ENCODE measurements at regions not wholly inside any gene's neighbourhood (a gene's known extent, or its start where the extent isn't known, plus 50 kb on each side); places are given as distances from the start of the nearest gene placed in this dataset.
"Not testable (repeated sequence)": the region's sequence is repeated elsewhere in the genome, so short reads cannot be mapped to it uniquely, and the experiment has no call there.

DNA sequence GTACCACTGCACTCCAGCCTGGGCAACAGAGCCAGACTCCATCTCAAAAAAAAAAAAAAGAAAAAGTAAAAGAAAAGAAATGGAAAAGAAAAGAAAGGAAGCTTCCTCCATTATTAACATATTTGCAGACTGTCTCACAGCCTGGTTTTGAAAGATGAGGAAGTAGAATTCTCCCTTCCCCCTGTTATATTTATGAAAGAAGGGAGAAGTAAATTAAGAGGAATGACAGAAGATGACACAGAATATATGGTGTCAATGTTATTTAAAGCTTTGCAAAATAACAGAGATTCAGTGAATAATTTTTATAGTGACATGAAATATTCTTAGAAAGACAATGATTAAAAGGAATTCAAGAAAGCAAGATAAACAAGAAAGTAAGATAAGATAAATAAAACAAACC, 83.7 kb upstream of the PRSS16 start:
- Histone ChIP-seq H3K4me3 (ENCODE audit: low read length in 2 of 2) (no peak overlapping the region), H3K36me3 (ENCODE audit: control insufficient read depth in 2 of 2, insufficient read depth in 2 of 2, low read length in 2 of 2) (no peaks in the 10 kb centered on the region), H3K4me1 (ENCODE audit: control insufficient read depth in 2 of 2, insufficient read depth in 2 of 2, low read length in 2 of 2) (no peaks in the 10 kb centered on the region), H3K9me3 (ENCODE audit: control insufficient read depth in 2 of 2, low read length in 2 of 2) (no peaks in the 10 kb centered on the region), H3K9ac (ENCODE audit: low read depth in 1 of 2, low read length in 2 of 2) (no peak overlapping the region), H3K27ac (ENCODE audit: low read depth in 2 of 2, low read length in 2 of 2) (no peak overlapping the region), H3K27me3 (ENCODE audit: control insufficient read depth in 2 of 2, insufficient read depth in 2 of 2, low read length in 2 of 2) (no peaks in the 10 kb centered on the region)

DNA sequence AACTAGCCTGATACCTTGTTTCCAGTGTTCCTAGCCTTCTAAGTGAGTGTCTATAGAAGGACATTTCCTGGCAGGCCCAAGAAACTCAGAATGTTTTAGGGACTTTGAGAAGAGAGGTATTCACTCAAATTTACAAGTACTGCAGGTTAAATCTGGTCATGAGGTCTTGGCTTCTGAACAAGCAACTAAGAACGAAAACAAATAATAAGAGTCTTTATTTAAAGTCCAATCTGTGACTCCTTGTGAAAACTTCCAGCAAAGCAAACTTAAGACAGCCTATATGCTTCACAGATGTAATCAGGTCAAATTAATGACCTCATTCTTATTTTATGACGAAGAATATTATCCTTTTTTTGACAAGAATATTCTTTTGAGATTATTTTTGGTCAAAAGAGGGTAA, 79.4 kb upstream of the PRSS16 start:
- H3K9me3 ChIP-seq (ENCODE audit: control insufficient read depth in 2 of 2, low read length in 2 of 2) = no peaks in the 10 kb centered on the region
- no peak overlapping the region for H3K4me3 ChIP-seq (ENCODE audit: low read length in 2 of 2)
- H3K4me1 ChIP-seq (ENCODE audit: control insufficient read depth in 2 of 2, insufficient read depth in 2 of 2, low read length in 2 of 2) = no peaks in the 10 kb centered on the region
- no peaks in the 10 kb centered on the region for H3K27me3 ChIP-seq (ENCODE audit: control insufficient read depth in 2 of 2, insufficient read depth in 2 of 2, low read length in 2 of 2)
- H3K9ac ChIP-seq (ENCODE audit: low read depth in 1 of 2, low read length in 2 of 2) = no peak overlapping the region
- H3K27ac ChIP-seq (ENCODE audit: low read depth in 2 of 2, low read length in 2 of 2) = no peak overlapping the region
- no peaks in the 10 kb centered on the region for H3K36me3 ChIP-seq (ENCODE audit: control insufficient read depth in 2 of 2, insufficient read depth in 2 of 2, low read length in 2 of 2)

DNA sequence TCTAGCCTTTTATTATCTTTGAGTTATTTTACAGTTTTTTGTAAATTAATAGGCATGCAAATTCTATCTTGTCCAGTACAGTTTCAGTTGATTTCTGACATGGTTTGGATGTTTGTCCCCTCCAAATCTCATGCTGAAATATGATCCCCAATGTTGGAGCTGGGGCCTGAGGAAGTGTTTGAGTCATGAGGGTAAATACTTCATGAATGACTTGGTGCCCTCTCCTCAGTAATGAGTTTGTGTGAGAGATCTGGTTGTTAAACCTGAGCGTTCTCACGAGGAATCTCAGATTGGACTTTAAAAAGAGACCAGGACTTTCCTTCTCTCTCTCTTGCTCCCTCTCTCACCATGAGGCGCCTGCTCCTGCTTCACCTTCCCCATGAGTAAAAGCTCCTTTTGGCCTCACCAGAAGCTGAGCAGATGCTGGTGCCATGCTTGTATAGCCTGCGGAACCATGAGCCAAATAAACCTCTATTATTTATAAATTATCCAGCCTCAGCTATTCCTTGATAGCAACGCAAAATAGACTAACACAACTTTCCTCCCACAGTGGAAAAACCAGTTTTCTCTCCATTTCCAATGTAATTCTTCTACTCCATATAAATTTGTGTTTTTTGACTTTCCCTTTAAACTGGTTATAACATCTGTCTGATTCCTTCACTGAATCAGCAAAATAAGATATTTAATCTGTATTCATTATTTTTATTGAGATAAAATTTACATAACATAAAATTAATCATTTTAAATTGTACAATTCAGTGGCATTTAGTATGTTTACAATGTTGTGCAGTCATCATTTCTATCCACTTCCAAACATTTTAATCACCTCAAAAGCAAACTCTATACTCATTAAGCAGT, 78.7 kb upstream of the PRSS16 start:
- H3K9me3 ChIP-seq (ENCODE audit: control insufficient read depth in 2 of 2, low read length in 2 of 2) = no peaks in the 10 kb centered on the region
- no peak overlapping the region for H3K9ac ChIP-seq (ENCODE audit: low read depth in 1 of 2, low read length in 2 of 2)
- no peak overlapping the region for H3K4me3 ChIP-seq (ENCODE audit: low read length in 2 of 2)
- H3K27ac ChIP-seq (ENCODE audit: low read depth in 2 of 2, low read length in 2 of 2) = no peak overlapping the region
- H3K36me3 ChIP-seq (ENCODE audit: control insufficient read depth in 2 of 2, insufficient read depth in 2 of 2, low read length in 2 of 2) = no peaks in the 10 kb centered on the region
- no peaks in the 10 kb centered on the region for H3K27me3 ChIP-seq (ENCODE audit: control insufficient read depth in 2 of 2, insufficient read depth in 2 of 2, low read length in 2 of 2)
- no peaks in the 10 kb centered on the region for H3K4me1 ChIP-seq (ENCODE audit: control insufficient read depth in 2 of 2, insufficient read depth in 2 of 2, low read length in 2 of 2)

DNA sequence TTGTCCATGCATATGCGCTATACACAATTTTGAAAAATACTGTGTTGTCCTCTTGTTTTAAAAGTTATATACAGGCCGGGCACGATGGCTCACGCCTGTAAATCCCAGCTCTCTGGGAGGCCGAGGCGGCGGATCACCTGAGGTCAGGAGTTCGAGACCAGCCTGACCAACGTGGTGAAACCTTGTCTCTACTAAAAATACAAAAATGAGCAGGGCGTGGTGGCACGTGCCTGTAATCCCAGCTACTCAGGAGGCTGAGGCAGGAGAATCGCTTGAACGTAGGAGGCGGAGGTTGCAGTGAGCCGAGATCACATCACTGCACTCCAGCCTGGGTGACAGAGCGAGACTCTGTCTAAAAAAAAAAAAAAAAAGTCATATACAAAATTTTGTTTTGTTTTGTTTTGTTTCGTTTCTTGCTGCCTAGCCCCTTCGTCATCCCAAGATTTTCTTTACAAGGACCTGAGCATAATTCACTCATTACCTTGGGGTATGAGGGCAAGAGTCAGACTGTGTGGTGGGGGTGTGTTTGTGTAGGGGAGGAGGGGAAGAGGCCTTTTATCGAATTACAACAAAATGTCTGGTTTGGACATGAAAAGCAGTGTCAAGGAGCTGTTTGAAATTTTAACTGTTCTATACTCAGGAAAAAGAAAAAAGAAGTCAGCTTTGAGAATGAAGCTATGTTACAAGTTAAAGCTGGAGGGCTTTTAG, 74.8 kb upstream of the PRSS16 start:
- not testable (repeated sequence) for H3K27ac ChIP-seq (ENCODE audit: low read depth in 2 of 2, low read length in 2 of 2); H3K36me3 ChIP-seq (ENCODE audit: control insufficient read depth in 2 of 2, insufficient read depth in 2 of 2, low read length in 2 of 2); H3K4me1 ChIP-seq (ENCODE audit: control insufficient read depth in 2 of 2, insufficient read depth in 2 of 2, low read length in 2 of 2); H3K9me3 ChIP-seq (ENCODE audit: control insufficient read depth in 2 of 2, low read length in 2 of 2); H3K4me3 ChIP-seq (ENCODE audit: low read length in 2 of 2); H3K27me3 ChIP-seq (ENCODE audit: control insufficient read depth in 2 of 2, insufficient read depth in 2 of 2, low read length in 2 of 2); H3K9ac ChIP-seq (ENCODE audit: low read depth in 1 of 2, low read length in 2 of 2)

DNA sequence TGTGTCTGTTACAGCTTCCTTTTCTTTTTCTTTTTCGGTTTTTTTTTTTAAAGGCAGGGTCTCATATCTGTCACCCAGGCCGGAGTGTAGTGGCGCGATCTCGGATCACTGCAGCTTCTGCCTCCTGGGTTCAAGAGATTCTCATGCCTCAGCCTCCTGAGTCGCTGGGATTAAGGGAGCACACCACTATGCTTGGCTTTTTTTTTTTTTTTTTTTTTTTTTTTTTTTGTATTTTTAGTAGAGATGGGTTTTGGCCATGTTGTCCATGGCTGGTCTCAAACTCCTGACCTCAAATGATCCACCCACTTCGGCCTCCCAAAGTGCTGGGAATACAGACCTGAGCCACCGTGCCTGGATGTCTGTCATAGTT, 74.3 kb upstream of the PRSS16 start:
- H3K27ac ChIP-seq (ENCODE audit: low read depth in 2 of 2, low read length in 2 of 2); H3K4me1 ChIP-seq (ENCODE audit: control insufficient read depth in 2 of 2, insufficient read depth in 2 of 2, low read length in 2 of 2); H3K9me3 ChIP-seq (ENCODE audit: control insufficient read depth in 2 of 2, low read length in 2 of 2); H3K36me3 ChIP-seq (ENCODE audit: control insufficient read depth in 2 of 2, insufficient read depth in 2 of 2, low read length in 2 of 2); H3K4me3 ChIP-seq (ENCODE audit: low read length in 2 of 2); H3K9ac ChIP-seq (ENCODE audit: low read depth in 1 of 2, low read length in 2 of 2); H3K27me3 ChIP-seq (ENCODE audit: control insufficient read depth in 2 of 2, insufficient read depth in 2 of 2, low read length in 2 of 2): not testable (repeated sequence)

DNA sequence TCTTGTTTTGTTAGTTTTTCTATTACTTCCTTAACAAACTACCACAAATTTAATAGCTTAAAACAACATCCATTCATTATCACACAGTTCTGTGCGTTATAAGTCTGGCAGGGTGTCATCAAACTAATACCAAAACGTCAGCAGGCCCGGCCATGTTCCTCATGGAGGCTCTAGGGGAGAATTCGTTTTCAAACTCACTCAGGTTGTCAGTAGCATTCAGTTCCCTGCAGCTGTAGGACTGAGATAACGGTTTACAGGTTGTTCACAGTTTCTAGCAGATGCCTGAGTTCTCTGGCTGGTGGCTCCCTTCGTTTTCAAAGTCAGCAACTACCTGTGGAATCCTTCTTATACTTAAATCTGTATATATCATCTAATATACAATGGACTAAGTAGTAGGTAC, 72.5 kb upstream of the PRSS16 start:
- no peaks in the 10 kb centered on the region for H3K9me3 ChIP-seq (ENCODE audit: control insufficient read depth in 2 of 2, low read length in 2 of 2)
- H3K27ac ChIP-seq (ENCODE audit: low read depth in 2 of 2, low read length in 2 of 2) = no peak overlapping the region
- peaks cover 3 to 4% of the 10 kb centered on the region in 2 donors for H3K4me1 ChIP-seq (ENCODE audit: control insufficient read depth in 2 of 2, insufficient read depth in 2 of 2, low read length in 2 of 2)
- no peak overlapping the region for H3K4me3 ChIP-seq (ENCODE audit: low read length in 2 of 2)
- H3K36me3 ChIP-seq (ENCODE audit: control insufficient read depth in 2 of 2, insufficient read depth in 2 of 2, low read length in 2 of 2) = no peaks in the 10 kb centered on the region
- H3K27me3 ChIP-seq (ENCODE audit: control insufficient read depth in 2 of 2, insufficient read depth in 2 of 2, low read length in 2 of 2) = no peaks in the 10 kb centered on the region
- no peak overlapping the region for H3K9ac ChIP-seq (ENCODE audit: low read depth in 1 of 2, low read length in 2 of 2)

DNA sequence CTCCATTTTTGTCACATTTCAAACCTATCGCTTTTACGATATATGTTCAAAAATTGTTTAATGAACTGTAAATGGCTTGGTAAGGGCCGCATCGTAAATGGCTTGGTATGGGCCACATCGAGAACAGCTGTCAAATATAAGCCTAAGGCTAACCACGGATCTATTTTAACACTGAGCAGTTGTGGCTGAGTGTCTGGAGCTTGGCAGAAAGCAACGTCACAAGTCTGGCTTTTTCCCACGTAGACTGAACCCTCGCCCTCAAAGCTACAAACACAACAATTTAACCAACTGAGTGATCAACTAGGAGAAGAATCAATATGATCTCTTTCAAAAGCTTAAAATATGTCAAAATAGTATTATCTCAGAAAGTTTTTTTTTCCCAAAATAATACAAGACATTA, 71.4 kb upstream of the PRSS16 start:
- no peaks in the 10 kb centered on the region for H3K27me3 ChIP-seq (ENCODE audit: control insufficient read depth in 2 of 2, insufficient read depth in 2 of 2, low read length in 2 of 2)
- H3K4me3 ChIP-seq (ENCODE audit: low read length in 2 of 2) = peak overlapping the region in 1 of 2 donors; percentile 100
- H3K9me3 ChIP-seq (ENCODE audit: control insufficient read depth in 2 of 2, low read length in 2 of 2) = no peaks in the 10 kb centered on the region
- H3K4me1 ChIP-seq (ENCODE audit: control insufficient read depth in 2 of 2, insufficient read depth in 2 of 2, low read length in 2 of 2) = peaks cover 3 to 4% of the 10 kb centered on the region in 2 donors
- no peak overlapping the region for H3K27ac ChIP-seq (ENCODE audit: low read depth in 2 of 2, low read length in 2 of 2)
- no peaks in the 10 kb centered on the region for H3K36me3 ChIP-seq (ENCODE audit: control insufficient read depth in 2 of 2, insufficient read depth in 2 of 2, low read length in 2 of 2)
- no peak overlapping the region for H3K9ac ChIP-seq (ENCODE audit: low read depth in 1 of 2, low read length in 2 of 2)

DNA sequence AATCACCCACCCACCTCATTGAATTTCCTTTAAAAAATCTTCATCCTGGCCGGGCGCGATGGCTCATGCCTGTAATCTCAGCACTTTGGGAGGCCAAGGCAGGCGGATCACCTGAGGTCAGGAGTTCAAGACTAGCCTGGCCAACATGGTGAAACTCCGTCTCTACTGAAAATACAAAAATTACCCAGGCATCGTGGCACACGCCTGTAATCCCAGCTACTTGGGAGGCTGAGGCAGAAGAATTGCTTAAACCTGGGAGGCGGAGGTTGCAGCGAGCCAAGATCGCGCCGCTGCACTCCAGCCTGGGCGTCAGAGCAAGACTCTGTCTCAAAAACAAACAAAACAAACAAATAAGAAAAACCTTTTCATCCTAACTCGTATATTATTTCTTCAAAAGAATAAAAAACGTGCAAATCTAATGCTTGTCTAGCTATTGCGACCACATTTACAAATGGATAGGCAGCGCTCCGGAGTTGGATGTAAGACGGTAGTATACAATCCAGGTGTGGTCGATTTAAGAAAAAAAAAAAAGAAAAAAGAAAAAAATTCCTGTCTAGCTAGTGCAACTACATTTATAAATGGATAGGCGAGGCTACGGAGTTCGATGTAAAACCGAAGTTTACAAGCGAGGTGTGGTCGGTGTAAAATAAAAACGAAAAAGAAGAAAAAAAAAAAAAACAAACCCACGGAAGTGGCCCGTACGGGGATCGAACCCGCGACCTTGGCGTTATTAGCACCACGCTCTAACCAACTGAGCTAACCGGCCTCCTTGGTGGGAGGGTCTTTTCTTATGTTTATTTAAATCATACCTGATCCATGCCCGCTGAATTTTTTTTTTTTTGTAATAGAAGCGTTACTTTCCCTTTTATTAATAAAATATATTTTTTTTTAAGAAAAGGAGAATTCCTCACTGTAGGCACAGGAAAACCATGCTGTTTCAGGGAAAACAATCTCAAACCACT, 70.7 kb upstream of the PRSS16 start:
- Histone ChIP-seq H3K4me3 (ENCODE audit: low read length in 2 of 2) (peak overlapping the region; percentile 88 to 100), H3K9me3 (ENCODE audit: control insufficient read depth in 2 of 2, low read length in 2 of 2) (no peaks in the 10 kb centered on the region), H3K27ac (ENCODE audit: low read depth in 2 of 2, low read length in 2 of 2) (peak overlapping the region; percentile 78 to 90), H3K4me1 (ENCODE audit: control insufficient read depth in 2 of 2, insufficient read depth in 2 of 2, low read length in 2 of 2) (peaks cover 3 to 4% of the 10 kb centered on the region in 2 donors), H3K27me3 (ENCODE audit: control insufficient read depth in 2 of 2, insufficient read depth in 2 of 2, low read length in 2 of 2) (no peaks in the 10 kb centered on the region), H3K36me3 (ENCODE audit: control insufficient read depth in 2 of 2, insufficient read depth in 2 of 2, low read length in 2 of 2) (no peaks in the 10 kb centered on the region), H3K9ac (ENCODE audit: low read depth in 1 of 2, low read length in 2 of 2) (peak overlapping the region; percentile 81 to 96)

DNA sequence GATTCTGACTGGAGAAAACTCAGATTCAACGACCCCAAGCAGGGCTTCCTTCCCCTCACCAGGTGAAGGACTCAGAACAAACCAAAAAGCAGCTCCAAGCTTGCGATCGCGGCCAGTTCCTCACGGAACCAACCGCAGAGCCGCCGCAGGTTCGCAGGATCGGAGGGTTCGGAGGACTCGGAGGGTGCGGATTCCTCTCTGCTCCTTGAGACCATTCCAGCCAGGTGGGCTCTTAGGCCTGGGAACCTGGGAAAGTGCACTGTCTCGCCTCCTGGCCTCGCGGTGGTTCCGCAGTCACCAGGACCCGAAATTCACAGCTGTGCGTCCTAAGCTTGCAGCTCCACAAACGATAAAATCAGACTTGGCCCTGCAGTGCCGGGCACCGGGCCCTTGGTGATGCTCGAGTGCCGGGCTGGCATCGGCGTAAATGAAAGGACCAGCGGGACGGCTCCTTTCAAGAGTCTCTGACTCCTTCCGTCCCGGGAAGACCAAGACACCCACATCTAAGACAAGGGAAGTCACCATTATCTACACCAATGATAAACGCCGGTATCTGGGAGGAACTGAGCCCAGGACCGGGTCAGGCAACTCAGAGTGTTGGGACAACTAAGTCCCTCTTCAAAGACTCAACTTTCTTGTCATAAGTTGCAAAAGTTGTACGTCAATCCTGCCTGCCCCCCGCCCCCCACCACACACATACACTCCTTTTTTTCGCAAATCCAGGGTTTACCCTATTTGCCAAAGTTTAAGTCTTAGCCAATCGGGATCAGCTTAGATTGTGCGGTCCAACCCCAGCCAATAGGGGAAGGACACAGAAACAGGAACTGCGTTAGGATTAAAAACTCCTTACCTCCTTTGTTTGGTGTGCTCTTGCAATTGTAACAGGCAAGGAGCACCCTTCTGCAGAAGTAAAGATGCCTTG, 69.8 kb upstream of the PRSS16 start:
- no peaks in the 10 kb centered on the region for H3K9me3 ChIP-seq (ENCODE audit: control insufficient read depth in 2 of 2, low read length in 2 of 2)
- no peaks in the 10 kb centered on the region for H3K27me3 ChIP-seq (ENCODE audit: control insufficient read depth in 2 of 2, insufficient read depth in 2 of 2, low read length in 2 of 2)
- peak overlapping the region; percentile 88 to 100 for H3K4me3 ChIP-seq (ENCODE audit: low read length in 2 of 2)
- H3K27ac ChIP-seq (ENCODE audit: low read depth in 2 of 2, low read length in 2 of 2) = peak overlapping the region; percentile 78 to 90
- peaks cover 3 to 4% of the 10 kb centered on the region in 2 donors for H3K4me1 ChIP-seq (ENCODE audit: control insufficient read depth in 2 of 2, insufficient read depth in 2 of 2, low read length in 2 of 2)
- no peaks in the 10 kb centered on the region for H3K36me3 ChIP-seq (ENCODE audit: control insufficient read depth in 2 of 2, insufficient read depth in 2 of 2, low read length in 2 of 2)
- peak overlapping the region; percentile 81 to 96 for H3K9ac ChIP-seq (ENCODE audit: low read depth in 1 of 2, low read length in 2 of 2)

Data from mucosa of rectum (tissue), 2 donors.